ENCODE measurements at regions not wholly inside any gene's neighbourhood (a gene's known extent, or its start where the extent isn't known, plus 50 kb on each side); places are given as distances from the start of the nearest gene placed in this dataset.

DNA sequence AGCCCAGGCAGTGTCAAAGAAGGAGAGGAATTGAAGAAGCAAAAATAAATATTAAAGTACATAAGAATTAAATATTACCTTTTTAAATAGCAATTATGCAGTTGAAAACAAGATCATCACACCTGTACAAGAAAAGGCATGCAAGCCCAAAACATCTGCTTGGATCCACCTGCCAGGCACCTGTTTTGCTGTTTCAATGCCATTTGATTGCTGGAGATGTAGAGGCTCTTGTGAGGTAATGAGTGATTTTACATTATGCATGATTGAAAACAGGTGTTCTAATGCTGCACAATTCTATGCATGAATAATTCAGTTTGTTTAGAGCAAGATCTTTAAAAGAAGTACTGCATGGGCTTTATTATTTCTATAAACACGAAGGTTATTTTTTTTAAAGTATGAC lies 700.6 kb upstream of the ZEB2 start:
- no peak for ATAC-seq
- TF ChIP-seq ZC3H10 (CRISPR knock-in tag; IDR thresholded peaks at IDR 0.05) (no peak), ZNF8 (CRISPR knock-in tag; IDR thresholded peaks at IDR 0.05) (no peak), ARNTL (CRISPR knock-in tag; IDR thresholded peaks at IDR 0.05; ENCODE audit: borderline replicate concordance, low read depth) (no peak), ZNF565 (CRISPR knock-in tag; conservative IDR thresholded peaks at IDR 0.05; ENCODE audit: low read depth) (no peak), BACH2 (CRISPR knock-in tag; IDR thresholded peaks at IDR 0.05; ENCODE audit: borderline replicate concordance) (no peak), ZFP30 (CRISPR knock-in tag; IDR thresholded peaks at IDR 0.05) (no peak), ZFP3 (CRISPR knock-in tag; IDR thresholded peaks at IDR 0.05) (no peak)

DNA sequence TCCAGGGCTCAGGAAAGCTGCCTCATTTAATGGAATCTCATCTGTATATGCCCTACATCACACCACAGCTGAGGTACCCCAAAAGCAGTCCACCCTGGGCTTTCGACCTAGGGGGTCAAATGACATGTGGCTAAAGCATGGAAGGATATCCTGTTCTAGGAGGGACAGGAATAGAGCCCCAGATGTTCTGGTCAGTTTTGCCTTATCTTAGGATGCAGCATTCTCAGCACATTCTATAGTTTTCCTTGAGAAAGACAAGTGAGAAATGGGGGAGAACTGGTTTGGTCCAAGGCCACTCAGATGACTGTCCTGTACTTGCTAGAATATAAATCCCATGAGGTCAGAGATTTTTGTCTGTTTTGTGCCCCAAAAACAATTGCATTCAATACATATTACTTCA lies 688.0 kb upstream of the ZEB2 start:
- ATAC-seq, result no peak
- TF ChIP-seq, protein P1, sequence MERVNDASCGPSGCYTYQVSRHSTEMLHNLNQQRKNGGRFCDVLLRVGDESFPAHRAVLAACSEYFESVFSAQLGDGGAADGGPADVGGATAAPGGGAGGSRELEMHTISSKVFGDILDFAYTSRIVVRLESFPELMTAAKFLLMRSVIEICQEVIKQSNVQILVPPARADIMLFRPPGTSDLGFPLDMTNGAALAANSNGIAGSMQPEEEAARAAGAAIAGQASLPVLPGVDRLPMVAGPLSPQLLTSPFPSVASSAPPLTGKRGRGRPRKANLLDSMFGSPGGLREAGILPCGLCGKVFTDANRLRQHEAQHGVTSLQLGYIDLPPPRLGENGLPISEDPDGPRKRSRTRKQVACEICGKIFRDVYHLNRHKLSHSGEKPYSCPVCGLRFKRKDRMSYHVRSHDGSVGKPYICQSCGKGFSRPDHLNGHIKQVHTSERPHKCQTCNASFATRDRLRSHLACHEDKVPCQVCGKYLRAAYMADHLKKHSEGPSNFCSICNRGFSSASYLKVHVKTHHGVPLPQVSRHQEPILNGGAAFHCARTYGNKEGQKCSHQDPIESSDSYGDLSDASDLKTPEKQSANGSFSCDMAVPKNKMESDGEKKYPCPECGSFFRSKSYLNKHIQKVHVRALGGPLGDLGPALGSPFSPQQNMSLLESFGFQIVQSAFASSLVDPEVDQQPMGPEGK (CRISPR knock-in tag; IDR thresholded peaks at IDR 0.05; ENCODE audit: borderline replicate concordance), result no peak
- TF ChIP-seq, protein P2, sequence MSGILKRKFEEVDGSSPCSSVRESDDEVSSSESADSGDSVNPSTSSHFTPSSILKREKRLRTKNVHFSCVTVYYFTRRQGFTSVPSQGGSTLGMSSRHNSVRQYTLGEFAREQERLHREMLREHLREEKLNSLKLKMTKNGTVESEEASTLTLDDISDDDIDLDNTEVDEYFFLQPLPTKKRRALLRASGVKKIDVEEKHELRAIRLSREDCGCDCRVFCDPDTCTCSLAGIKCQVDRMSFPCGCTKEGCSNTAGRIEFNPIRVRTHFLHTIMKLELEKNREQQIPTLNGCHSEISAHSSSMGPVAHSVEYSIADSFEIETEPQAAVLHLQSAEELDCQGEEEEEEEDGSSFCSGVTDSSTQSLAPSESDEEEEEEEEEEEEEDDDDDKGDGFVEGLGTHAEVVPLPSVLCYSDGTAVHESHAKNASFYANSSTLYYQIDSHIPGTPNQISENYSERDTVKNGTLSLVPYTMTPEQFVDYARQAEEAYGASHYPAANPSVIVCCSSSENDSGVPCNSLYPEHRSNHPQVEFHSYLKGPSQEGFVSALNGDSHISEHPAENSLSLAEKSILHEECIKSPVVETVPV (CRISPR knock-in tag; IDR thresholded peaks at IDR 0.05), result no peak
- TF ChIP-seq ZNF565 (CRISPR knock-in tag; conservative IDR thresholded peaks at IDR 0.05; ENCODE audit: low read depth) (no peak), SNAI2 (CRISPR knock-in tag; IDR thresholded peaks at IDR 0.05) (no peak), ZC3H10 (CRISPR knock-in tag; IDR thresholded peaks at IDR 0.05) (no peak)

DNA sequence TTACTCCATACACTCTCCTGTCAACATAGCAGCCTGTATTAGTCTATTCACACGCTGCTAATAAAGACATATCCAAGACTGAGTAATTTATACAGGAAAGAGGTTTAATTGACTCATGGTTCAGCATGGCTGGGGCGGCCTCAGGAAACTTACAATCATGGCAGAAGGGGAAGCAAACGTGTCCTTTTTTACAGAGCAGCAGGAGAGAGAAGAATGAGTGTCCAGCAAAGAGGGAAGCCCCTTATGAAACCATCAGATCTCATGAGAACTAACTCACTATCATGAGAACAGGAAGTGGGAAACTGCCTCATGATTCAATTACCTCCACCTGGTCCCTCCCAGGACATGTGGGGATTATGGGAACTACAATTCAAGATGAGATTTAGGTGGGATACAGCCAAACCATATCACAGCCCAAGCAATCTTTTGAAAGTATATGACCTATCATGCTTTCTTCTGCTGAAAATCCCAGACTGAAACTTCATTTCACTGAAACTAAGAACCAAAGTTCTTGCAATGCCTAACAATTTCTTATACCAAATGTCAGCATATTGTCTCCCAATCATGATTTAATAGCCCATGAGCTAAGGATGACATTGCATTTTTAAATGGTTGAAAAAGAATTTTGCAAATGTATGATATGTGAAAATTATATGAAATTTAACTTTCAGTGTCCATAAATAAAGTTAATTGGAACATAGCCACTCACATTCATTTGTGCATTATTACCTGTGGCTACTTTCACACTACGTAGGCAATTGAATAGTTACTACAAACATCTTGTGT lies 686.8 kb upstream of the ZEB2 start:
- no peak for ATAC-seq
- TF ChIP-seq TCF4 (CRISPR knock-in tag; IDR thresholded peaks at IDR 0.05; ENCODE audit: borderline replicate concordance) (no peak), ZNF565 (CRISPR knock-in tag; conservative IDR thresholded peaks at IDR 0.05; ENCODE audit: low read depth) (no peak), ARNTL (CRISPR knock-in tag; IDR thresholded peaks at IDR 0.05; ENCODE audit: borderline replicate concordance, low read depth) (no peak), ZFP30 (CRISPR knock-in tag; IDR thresholded peaks at IDR 0.05) (no peak), CREB5 (CRISPR knock-in tag; IDR thresholded peaks at IDR 0.05; ENCODE audit: low read depth) (no peak), SNAI2 (CRISPR knock-in tag; IDR thresholded peaks at IDR 0.05) (no peak), BACH2 (CRISPR knock-in tag; IDR thresholded peaks at IDR 0.05; ENCODE audit: borderline replicate concordance) (no peak), TSHZ2 (CRISPR knock-in tag; IDR thresholded peaks at IDR 0.05) (no peak), POU6F1 (CRISPR knock-in tag; IDR thresholded peaks at IDR 0.05; ENCODE audit: borderline replicate concordance, low read depth) (no peak), ISL1 (CRISPR knock-in tag; IDR thresholded peaks at IDR 0.05) (no peak), RARB (CRISPR knock-in tag; IDR thresholded peaks at IDR 0.05) (no peak), GLIS3 (CRISPR knock-in tag; IDR thresholded peaks at IDR 0.05) (no peak), ZFP3 (CRISPR knock-in tag; IDR thresholded peaks at IDR 0.05) (no peak), ESRRG (CRISPR knock-in tag; IDR thresholded peaks at IDR 0.05) (no peak), TOX (CRISPR knock-in tag; IDR thresholded peaks at IDR 0.05; ENCODE audit: borderline replicate concordance) (no peak), OSR1 (CRISPR knock-in tag; IDR thresholded peaks at IDR 0.05) (no peak), ZNF8 (CRISPR knock-in tag; IDR thresholded peaks at IDR 0.05) (no peak)
- TF ChIP-seq, protein P1 (CRISPR knock-in tag; IDR thresholded peaks at IDR 0.05; ENCODE audit: borderline replicate concordance), result no peak
- TF ChIP-seq, protein P2 (CRISPR knock-in tag; IDR thresholded peaks at IDR 0.05), result no peak
